ENCODE measurements at regions not wholly inside any gene's neighbourhood (a gene's known extent, or its start where the extent isn't known, plus 50 kb on each side); places are given as distances from the start of the nearest gene placed in this dataset.

DNA sequence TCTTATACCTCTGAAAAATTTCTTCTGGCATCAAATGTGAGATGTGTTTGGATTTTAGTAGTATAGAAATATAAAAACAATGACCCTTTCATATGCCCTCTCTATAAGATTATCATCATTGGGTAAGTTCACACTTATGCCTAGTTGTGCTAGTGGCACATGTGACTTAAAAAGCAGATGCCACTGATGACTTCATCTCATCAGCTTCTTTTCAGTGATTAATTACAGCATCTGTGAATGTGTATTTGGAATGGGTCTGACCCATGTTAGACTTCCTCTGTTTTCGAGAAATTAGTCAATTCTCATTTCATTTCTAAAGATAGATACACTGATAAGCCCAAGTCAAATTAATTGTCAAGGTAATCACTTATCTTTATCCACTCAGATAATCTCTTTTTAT, 698.7 kb downstream of the GABRG1 start:
- no peak for TF ChIP-seq POLR2A (IDR thresholded peaks at IDR 0.05; ENCODE audit: low read depth, low read length)
- TF ChIP-seq, protein P1, sequence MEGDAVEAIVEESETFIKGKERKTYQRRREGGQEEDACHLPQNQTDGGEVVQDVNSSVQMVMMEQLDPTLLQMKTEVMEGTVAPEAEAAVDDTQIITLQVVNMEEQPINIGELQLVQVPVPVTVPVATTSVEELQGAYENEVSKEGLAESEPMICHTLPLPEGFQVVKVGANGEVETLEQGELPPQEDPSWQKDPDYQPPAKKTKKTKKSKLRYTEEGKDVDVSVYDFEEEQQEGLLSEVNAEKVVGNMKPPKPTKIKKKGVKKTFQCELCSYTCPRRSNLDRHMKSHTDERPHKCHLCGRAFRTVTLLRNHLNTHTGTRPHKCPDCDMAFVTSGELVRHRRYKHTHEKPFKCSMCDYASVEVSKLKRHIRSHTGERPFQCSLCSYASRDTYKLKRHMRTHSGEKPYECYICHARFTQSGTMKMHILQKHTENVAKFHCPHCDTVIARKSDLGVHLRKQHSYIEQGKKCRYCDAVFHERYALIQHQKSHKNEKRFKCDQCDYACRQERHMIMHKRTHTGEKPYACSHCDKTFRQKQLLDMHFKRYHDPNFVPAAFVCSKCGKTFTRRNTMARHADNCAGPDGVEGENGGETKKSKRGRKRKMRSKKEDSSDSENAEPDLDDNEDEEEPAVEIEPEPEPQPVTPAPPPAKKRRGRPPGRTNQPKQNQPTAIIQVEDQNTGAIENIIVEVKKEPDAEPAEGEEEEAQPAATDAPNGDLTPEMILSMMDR (conservative IDR thresholded peaks at IDR 0.05; ENCODE audit: low read depth, low read length), result no peak
- TF ChIP-seq BHLHE40 (IDR thresholded peaks at IDR 0.05; ENCODE audit: low read depth, low read length), result no peak
- TF ChIP-seq MXI1 (IDR thresholded peaks at IDR 0.05; ENCODE audit: borderline replicate concordance, low read depth, low read length), result no peak
- TF ChIP-seq RAD21 (IDR thresholded peaks at IDR 0.05; ENCODE audit: low read length), result no peak
- no peak for TF ChIP-seq CHD1 (IDR thresholded peaks at IDR 0.05; ENCODE audit: low read depth, low read length)

All from IMR-90 (cell line).